ENCODE measurements at regions not wholly inside any gene's neighbourhood (a gene's known extent, or its start where the extent isn't known, plus 50 kb on each side); places are given as distances from the start of the nearest gene placed in this dataset.
"Not testable (repeated sequence)": the region's sequence is repeated elsewhere in the genome, so short reads cannot be mapped to it uniquely, and the experiment has no call there.

DNA sequence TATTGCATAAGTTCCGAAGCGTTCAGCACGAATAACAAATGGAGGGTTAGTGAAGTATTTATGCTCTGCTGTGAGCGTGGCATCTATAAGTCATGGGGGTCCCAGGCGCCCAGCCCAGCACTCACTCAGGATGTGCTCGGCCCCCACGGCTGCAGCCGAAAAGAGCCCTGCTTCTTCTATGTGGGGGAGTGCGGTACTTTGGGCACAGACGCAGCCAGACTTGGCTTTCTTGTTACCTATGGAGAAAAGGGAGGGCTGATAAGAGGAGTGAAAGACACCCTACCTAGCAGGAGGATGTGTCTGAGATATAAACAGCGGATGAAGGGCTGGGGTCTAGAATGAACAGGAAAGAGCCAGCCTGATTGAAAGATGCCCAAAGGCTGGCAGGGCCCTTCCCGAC, 51.4 kb downstream of the MRPL36 start:
- DNase-seq, result no peak

DNA sequence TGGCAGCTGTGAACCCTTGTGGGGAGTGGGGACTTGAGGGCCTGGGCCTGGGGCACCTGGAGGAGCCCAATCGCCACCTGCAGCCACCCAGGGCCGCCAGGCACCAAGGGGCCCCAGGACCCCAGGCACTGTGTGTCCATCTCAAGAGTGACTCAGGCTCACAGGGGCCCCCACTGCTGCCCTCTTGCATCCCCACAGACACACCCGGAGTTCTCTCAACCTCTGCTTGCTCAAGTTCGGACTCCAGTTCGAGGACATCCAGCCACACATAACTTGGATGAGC, 51.9 kb downstream of the MRPL36 start:
- DNase-seq, result no peak

DNA sequence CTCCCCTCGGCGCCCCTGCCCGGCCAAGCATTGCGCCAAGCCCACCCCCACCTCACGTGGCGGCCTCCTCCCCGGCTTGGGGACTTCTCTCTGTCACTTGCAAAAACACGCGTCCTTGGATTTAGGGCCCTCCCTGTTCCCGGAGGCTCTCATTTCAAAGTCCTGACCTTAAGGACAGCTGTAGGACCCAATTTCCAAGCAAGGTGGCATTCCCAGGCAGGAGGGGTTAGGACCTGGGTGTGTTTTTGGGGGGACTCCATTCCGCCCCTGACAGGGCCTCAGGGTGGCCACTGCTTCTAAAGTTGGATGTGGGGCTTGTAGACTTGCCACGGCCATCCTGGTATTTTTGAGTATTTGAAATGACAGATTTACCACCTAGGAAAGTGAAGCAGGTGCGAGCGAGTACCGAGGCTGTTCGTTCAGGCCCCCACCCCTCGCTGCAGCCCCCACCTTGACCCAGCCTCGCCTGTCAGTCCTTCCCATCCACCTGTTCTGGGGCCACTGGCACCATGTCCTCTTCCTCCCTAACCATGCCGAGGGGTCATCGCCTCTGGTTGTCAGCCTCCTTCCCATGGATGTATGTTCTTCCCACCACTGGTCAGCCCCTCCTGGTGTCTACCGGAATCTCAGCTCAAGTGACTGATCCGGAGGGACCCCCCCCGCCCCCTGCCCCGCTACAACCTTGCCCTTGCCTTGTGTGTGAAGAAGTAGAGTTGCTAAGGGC, 52.4 kb downstream of the MRPL36 start:
- no peak for DNase-seq

DNA sequence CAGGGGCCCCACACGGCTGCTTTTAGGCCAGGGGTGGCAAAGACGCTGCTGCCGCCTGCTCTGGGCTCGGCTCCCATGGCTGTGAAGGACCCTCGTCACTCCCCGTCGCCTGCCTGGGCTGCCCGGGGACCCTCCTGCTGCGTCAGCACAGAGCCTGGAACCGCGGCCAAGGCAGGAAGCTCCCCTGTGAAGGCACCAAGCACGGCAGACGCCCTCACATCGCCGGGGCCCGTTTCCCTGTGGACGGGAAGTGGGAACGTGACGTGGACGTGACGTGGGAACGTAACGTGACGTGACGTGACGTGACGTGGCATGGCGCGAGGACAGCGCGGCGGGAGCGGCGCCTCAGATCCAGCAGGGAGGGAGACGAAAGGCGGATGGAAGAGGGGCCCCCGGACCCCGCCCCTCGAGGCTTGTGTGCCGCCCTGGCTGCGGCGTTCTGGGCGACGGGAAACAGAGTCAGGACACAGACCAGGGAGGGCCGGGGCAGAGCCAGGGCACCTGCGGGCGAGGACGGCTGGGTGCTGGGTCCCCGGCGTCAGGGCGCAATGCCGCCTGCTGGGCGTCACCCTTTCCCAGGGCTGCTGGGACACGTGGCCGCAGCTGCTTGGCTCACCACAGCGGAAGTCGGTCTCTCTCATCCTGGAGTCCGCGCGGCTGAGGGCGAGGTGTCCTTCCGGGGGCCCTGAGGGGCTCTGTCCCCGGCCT, 53.1 kb downstream of the MRPL36 start:
- DNase-seq, result no peak

DNA sequence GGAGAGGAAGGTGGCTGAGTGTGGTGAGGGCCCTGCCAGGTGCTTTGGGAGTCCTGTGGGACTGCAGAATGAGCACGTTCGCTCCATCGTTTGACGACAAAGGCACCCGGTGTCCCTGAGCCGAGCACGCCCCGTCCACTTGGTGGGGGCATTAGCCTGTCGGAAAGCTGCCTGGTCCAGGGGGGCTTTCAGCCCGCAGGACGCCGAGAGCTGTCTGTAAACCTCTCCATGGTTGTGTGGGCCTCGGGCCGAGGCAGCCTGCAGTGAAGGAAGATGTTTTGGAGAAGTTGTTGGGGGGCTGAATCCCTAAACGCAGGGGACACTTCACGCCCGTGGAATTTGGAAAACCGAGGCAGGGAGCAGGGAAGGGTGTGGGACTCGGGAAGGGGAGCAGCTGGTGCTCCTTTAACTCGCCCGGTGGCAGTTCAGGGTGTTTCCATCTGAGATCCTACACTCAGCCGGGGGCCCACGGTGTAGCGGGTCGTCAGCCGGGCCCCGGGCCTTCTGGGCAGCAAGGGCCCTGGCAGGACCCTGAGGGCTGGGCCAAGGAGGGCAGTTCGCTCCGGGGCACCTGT, 53.8 kb downstream of the MRPL36 start:
- no peak for DNase-seq

DNA sequence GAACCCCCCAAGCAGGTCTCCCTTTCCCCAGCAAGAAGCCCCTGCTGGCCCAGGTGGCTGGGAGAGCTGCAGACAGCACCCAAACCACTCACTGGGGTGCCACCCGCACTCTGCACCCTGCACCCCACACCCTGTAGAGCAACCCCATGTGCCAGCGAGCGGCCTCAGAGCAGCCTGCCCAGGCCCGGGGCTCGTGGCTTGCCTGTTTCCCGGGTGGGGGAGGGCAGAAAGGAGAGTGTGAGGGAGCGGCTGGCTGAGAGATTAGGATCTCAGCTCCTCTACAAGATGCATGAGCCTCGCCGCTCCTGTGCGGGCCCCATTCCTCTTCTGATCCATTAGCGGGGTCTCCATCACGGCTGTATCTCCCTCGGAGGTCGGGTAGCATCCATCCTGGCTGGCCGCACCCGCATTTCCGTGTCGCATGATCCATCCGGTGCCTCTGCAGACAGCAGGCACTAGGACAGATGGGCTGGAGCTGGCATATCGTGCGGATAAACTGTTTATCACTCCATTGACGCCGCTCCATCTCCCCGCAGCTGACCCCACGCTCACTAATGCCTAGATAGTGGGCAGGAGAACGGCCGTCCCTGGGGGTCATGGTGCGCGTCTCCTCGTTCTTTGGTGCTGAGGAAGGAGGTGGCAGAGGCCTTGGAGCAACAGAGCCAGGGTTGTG, 54.4 kb downstream of the MRPL36 start:
- no peak for DNase-seq

DNA sequence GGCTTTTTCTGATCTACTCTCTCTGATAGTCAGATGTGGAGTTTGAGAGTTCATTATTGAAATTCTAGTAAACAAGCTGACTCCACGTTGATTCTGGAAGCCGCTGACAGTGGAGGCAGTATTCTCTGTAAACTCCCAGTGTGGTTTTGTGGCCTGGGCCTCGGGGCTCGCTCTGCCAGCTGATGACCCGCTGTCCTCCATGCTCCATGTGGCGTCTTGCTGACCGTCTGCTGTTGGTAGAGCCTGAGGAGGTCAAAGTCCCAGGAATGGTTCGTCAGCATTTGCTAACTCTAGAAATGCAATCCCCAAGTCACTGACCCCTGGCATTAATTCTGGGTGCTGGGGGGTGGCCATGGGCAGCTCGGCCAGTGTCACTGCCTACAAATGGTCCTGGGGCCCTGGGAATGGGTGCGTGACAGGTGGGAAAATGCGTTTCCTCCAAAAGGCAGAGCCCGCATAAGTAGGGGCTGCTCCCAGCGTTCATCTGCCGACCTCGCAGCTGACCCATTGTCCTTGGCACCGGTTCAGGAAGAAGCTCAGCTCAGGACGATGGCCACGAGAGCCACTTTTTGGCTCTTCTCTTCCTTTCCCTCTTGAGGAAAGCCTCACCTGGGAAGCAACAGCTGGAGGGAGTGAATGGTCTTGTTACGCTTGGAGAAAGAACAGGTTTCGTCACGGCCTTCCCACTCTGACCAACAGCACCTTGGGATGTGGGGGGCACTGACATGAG, 55.1 kb downstream of the MRPL36 start:
- DNase-seq, result no peak

DNA sequence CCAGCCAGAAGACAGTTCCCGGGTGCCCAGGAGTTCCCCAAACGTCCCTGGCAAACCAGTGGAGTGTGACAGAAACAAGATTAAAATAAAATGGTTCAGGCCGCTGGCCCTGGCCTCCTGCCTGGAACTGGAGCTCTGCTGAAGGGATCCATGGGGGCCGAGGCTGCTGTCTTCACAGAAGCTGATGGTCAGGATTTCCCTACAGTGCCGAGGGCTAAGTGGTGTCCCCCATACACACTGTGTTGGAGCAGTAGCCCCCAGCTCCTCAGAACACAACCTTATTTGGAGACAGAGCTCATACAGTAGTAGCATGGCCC, 55.9 kb downstream of the MRPL36 start:
- DNase-seq, result no peak

DNA sequence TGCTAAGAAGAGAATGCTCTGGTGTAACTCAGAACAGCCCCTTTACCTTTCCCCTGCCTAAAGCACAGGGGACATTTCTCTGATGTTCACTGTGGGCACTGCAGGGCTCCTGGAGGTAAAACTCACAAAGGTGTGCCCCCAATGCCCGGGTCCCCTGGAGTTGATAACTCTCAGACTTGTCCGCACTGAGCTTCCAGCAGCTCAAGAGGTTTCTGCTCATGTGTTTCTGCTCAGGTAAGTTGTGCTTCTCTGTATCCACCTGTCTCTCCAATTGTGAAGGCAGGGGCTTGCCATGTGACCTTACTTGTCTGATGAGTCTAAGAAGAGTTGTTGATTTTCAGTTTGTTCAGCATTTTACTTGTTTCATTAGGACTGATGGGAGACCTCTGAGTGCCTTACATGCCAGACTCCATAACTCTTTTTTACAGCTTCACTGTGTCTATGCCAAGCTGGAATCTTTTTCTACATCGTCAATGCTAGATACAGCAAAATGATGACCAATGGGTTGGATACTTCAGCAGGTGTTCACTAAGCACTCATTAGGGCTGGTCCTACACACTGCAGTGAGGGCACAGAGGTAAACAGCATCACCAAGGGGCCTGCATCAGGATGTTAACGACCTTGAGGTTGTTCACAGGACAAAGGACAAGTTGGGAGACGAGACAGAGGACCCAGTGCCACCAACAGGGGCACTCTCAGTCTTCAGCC, 56.4 kb downstream of the MRPL36 start:
- no peak for DNase-seq

DNA sequence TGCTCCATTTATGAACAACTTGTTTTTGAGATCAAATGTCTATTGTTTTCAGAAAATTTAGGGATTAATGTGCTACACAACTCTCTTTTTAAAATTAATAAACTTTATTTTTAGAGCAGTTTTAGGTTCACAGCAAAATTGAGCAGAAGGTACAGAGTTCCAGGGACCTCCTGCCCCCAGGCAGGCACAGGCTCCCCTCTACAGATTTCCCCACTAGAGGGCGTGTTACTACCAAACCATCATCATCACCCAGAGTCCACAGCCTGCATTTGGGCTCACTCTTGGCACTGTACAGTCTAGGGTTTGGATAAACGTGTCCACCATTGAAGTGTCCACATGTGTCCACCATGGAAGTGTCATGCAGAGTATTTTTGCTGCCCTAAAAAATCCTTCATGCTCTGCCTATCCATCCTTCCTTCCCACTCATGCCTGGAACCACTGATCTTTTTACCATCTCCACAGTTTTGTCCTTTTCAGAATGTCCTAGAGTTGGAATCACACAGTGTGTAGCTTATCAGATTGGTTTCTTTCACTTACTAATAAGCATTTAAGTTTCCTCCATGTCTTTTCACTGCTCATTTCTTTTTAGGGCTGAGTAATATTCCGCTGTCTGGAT, 61.7 kb downstream of the MRPL36 start:
- DNase-seq, result peak; percentile 69

DNA sequence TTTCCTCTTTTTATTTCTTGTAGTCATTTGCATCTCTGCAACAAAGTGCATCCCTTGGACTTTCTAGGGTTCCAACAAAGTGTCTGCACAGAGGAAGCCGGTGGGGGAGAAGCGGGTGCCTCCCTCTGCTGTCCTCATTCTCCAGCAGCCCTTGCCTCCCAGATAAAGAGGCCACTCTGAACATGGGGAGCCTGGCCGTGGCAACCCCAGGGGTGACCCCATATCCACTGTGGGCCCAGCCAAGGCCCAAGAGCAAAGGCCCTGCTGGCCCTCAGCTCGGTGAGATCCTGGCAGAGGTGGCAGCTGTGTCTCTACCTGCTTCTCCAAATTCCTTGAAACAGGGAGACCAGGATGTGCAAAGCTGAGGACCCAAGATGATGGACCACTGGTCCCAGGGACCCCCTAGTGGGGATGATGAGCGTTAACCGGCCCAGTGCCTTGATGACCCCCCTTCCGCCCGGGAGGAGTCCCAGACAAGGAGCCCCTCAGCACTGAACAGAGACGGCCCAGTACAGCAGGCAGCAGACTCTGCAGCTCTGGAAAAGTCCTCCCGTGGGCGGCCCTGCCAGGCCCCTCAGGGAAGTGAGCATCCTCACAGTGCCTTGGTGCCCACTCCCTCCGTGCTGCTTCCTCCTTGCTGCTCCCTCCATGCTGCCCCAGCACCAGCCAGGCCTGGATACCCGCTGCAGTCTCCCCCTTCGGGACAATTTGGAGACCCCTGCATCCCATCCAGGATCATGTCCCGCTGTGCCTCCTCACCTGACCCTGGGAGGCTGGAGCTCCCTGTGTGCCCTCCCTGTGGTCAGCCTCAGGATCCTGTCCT, 62.5 kb downstream of the MRPL36 start:
- no peak for DNase-seq

DNA sequence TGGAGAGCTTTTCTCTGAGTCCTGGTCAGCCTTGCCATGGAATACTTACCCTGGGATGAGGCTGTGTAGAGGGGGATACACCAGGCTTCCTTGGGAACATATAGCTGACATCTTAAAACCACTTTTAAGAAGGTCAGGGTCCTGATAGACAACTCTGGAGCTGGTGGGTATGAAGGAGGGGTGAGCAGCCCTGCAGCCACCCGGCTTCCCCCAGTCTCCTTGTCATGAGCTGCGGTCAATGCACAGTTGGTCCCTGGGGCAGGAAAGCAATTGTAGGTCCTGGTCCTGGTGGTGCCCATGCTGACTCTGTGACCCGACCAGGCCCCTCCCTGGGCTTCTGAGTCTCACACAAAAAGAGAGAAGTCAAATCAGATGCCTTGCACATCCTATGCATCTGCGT, 63.6 kb downstream of the MRPL36 start:
- DNase-seq, result no peak

DNA sequence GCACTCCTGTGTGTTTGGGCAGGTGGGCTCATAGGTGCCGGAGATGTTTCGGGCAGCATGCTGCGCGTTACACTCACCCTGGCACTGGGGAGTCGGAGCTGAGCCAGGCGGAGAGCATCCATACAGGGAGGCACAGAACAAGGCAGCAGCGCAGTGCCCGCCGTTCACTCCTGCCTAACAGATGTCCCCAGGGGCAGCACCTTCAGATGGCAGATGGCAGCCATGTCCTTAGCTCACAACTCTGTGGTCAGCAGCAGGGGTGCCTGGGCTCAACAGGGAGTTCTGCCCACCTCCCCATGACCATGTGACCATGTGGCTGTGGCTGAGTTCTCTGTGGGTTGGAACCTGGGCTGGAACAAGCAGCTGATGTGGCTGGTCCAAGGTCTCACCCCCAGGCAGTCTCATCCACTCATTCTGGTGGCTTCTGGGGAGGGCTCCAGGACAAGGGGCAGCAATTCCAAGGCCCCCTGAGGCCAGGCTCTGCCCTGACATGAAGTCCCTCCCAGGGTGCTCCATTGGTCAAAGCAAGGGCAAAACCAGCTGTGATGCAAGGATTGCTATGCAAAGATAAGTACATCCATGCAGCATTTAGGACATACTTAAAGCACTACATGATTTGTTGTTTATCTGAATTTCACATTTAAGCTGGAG, 64.2 kb downstream of the MRPL36 start:
- no peak for DNase-seq

DNA sequence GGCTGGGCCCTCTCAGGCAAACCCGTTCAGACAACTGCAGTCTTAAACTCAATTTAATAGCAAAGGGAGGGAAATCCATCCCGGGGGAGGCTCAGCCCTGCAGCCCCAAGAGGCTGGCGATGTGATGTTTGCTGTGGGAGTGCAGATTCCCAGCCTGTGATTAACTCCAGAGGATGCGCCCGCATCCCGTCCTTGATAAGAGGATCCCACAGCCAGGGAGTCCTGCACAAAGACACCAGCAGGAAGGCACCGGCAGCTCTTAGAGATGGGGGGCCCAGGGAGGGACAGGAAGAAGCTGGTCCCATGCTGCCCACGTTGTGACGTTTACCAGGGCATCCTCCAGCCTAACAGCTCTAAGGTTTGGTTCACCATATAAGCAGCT, 64.7 kb downstream of the MRPL36 start:
- DNase-seq, result no peak

DNA sequence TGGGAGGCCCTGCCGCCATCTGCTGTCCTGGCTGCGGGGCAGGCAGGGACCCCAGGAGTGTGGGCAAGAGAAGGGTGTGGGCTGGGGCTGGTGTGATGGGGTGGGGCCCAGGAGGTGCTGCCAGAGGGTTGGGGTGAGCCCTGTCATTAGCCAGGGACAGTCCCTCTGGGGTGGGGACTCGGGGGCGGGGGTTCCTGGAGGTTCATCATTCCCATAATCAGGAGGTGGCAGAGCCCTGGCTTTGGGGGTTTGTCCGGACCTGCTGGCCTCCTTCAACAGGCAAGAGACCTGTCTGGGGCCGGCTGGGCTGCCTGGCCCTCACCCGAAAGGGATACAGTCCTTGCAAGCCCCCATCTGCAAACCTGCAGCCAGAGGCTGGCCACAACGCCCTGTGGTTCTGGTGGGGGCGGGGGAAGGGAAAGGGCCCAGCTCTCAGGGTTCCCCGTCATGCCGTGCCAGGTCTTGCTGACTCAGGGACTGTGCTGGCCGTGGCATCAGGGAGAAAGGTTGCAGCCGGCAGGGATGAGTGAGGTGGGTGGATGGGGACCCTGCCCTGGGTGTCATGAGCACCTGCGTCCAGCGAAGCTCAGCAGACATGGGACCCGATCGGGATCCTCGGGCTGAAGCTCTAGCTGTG, 65.2 kb downstream of the MRPL36 start:
- no peak for DNase-seq

DNA sequence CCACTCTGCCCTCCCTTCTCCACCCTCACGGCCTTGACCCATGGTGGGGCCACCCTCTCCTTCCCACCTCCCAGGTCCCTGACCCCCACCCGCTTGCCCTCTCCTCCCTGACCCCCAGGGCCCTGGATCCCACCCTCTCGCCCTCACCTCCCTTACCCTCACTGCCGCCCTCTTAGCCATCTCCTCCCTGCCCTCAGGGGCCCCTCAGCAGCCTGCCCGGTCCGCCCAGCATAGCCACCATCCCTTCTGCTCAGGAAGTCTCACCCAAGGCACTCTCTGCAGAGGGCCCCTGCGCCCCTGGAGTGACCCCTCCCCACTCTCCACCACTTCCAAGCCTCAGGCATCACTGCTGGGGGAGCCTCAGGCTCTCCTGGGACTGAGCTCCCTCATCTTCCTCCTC, 66.3 kb downstream of the MRPL36 start:
- DNase-seq, result no peak

DNA sequence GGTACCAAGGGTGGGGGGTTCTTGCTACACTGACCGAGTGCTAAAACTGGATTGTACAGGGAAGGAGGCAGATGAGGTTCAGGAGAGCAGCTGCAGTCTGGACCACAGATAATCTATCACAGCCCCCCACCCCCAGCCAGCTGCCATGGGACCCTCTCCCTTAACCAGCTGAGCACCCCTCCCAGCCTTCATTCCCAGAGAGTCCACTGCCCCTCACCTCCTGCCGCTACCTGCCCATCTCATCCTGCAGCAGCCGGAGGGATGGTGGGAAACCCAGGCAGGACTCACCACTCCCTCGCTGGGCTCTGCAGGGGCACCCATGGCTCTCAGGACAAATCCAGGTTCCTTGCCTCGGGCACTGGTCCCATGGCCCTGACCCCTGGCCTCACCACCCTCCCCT, 66.7 kb downstream of the MRPL36 start:
- no peak for DNase-seq

DNA sequence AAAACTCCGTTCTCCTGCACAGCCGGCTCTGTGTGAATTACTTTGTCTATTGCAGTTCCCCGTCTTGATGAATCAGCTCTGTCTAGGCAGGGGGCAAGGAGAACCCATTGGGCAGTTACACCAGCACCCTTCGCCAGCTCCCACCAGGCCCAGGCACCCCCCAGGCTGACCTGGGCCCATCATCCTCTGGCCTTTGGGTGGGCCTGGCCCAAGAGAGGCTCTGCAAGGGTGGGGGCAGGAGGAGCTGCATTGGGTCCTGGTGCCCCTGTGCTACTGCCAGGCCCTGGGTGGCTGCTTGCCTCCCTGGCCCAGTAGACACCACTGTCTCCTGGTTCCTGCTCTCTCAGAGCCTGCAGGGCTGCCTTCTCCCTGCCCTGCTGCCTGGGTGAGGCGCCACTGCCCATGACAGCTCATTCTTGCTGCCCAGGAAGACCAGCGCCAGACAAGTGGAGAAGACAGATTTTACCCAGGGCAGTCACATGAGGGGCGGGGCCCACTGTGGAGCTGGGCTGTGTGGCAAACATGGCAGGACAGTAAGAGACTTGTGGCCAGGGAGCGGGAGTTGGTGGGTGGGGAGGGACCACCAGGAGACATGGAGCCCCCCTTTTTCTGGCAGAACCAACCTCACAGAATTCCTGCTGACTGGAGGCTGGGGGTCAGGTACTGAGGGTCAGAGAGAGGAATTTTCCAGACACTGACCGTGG, 67.2 kb downstream of the MRPL36 start:
- DNase-seq, result no peak

DNA sequence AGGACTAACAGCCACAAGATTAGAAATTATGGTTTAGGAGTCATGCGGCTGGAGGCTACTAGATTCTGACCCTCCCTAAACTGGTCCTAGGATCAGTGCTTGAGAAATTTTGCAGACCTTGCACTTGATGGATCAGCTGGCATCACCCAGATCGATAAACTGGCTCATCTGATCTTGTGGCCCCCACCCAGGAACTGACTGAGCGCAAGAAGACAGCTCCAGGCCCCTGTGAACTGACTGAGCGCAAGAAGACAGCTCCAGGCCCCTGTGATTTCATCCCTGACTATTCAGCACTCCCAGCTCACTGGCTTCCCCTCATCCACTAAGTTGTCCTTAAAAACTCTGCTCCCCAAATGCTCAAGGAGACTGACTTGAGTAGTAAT, 67.8 kb downstream of the MRPL36 start:
- DNase-seq, result not testable (repeated sequence)

DNA sequence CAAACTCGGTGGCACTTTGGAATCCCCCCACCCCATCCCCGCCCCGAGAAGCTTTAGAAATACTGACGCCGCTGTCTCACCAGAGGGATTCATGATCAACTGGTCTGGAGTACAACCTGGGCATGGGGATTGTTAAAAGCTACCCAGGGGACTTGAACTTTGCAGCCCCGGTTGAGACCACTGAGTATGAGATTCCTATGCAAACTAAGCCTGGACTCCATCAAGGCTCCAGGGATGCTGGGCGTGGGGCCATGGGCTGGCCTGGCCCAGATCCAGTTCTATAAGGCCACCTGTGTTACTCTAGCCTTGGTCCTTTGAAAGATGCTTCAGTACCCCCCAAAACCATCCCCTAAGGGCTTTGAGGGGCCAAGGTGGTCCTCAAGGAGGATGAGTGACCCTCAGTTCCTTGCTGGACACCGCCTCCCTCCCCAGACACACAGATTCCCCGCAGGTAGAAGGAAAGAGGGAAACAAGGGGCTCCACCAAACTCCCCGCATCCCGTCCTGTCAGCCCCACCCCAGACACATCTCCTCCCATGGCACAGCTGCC, 68.5 kb downstream of the MRPL36 start:
- DNase-seq, result no peak
